Endothelial cell of umbilical vein (primary cell): ENCODE measurements at regions not wholly inside any gene's neighbourhood (a gene's known extent, or its start where the extent isn't known, plus 50 kb on each side); places are given as distances from the start of the nearest gene placed in this dataset.

ENCODE experiments used
- BruUV-seq: library from RNA; stranded (reverse); fragments of 400-500 nt; replicated peaks from 2 replicates; lab custom pipeline; 2021; lab: Mats Ljungman, UMichigan
- CTCF ChIA-PET: fragments of 300-600, 350-600 bp; sonication (Branson Sonifier 250); formaldehyde crosslinking; loops from one replicate; lab custom pipeline; 2021; ENCODE audit warnings: antibody characterized with exemption, inconsistent platforms; lab: Charles Lee
- POLR2A ChIA-PET: fragments of 300-600, 350-600 bp; sonication (Branson Sonifier 250); formaldehyde crosslinking; loops from one replicate; lab custom pipeline; 2021; ENCODE audit warnings: antibody characterized with exemption, inconsistent platforms; lab: Charles Lee
- DNase-seq: peaks from one replicate; pipeline ENCODE4 v3.0.0-alpha.2; 2011; ENCODE audit warnings: low read depth, low spot score
- FAIRE-seq: peaks from 2 replicates; lab custom pipeline; 2011; peaks lifted over from hg19 to GRCh38; lab: Jason Lieb, UNC
- H2AFZ ChIP-seq: 2 replicates; pipeline ENCODE4 v1.6.0; 2012; ENCODE audit warnings: low read depth, low read length, control low read depth, inconsistent platforms
- H3K27ac ChIP-seq: 2 replicates; pipeline ENCODE4 v1.5.1; 2011; ENCODE audit warnings: low read depth, mild to moderate bottlenecking, control low read depth, low read length, moderate library complexity; ENCODE audit not compliant: insufficient read depth
- H3K27me3 ChIP-seq, 2 experiments: 2 replicates each; pipeline versions ENCODE4 v1.6.0 to v1.6.1; 2011; ENCODE audit warnings: low read length in 2 of 2, mixed read lengths in 1 of 2; ENCODE audit not compliant: control insufficient read depth in 2 of 2, insufficient read depth in 2 of 2
- H3K36me3 ChIP-seq, 2 experiments: 2 replicates in 1 of 2; 3 replicates in 1 of 2; pipeline ENCODE4 v1.5.1; 2011; ENCODE audit warnings: low read length in 2 of 2, mild to moderate bottlenecking in 1 of 2, moderate library complexity in 1 of 2; ENCODE audit not compliant: control insufficient read depth in 2 of 2, insufficient read depth in 2 of 2; ENCODE audit errors: extremely low read depth in 1 of 2
- H3K4me1 ChIP-seq: 3 replicates; pipeline ENCODE4 v1.5.1; 2011; ENCODE audit warnings: mild to moderate bottlenecking, low read length; ENCODE audit not compliant: control insufficient read depth, insufficient read depth; ENCODE audit errors: extremely low read depth
- H3K4me2 ChIP-seq: 2 replicates; pipeline ENCODE4 v1.6.1; 2011; ENCODE audit warnings: low read length, control low read depth, mixed read lengths; ENCODE audit not compliant: insufficient read depth
- H3K4me3 ChIP-seq, 3 experiments: fragments of 200-600 bp in 1 of 3; sonication (generic), shearing (Covaris generic) in 1 of 3; replicated peaks in 1 of 3; 2 replicates each; pipeline ENCODE4 v1.5.1; 2011 to 2016; ENCODE audit warnings: control low read depth in 3 of 3, low read length in 3 of 3, mild to moderate bottlenecking in 2 of 3, inconsistent platforms in 1 of 3, low read depth in 1 of 3, moderate library complexity in 1 of 3; ENCODE audit not compliant: insufficient read depth in 1 of 3
- H3K79me2 ChIP-seq: 2 replicates; pipeline ENCODE4 v1.6.0; 2012; ENCODE audit warnings: low read length, inconsistent platforms; ENCODE audit not compliant: control insufficient read depth, insufficient read depth
- H3K9ac ChIP-seq: replicated peaks from 2 replicates; pipeline ENCODE3; 2011; ENCODE audit warnings: low read length, control low read depth; ENCODE audit not compliant: insufficient read depth; ENCODE audit errors: extremely low read depth
- H3K9me1 ChIP-seq: replicated peaks from 3 replicates; pipeline ENCODE4 v1.6.0; 2011; ENCODE audit warnings: mild to moderate bottlenecking, low read length; ENCODE audit not compliant: control insufficient read depth, insufficient read depth; ENCODE audit errors: extremely low read depth
- H3K9me3 ChIP-seq: replicated peaks from 2 replicates; pipeline ENCODE4 v1.5.1; 2012; ENCODE audit warnings: low read length, inconsistent platforms; ENCODE audit not compliant: control insufficient read depth, insufficient read depth
- H4K20me1 ChIP-seq: replicated peaks from 2 replicates; pipeline ENCODE3; 2011; ENCODE audit warnings: mild to moderate bottlenecking, low read length; ENCODE audit not compliant: control insufficient read depth, insufficient read depth; ENCODE audit errors: extremely low read depth
- CTCF ChIP-seq, 2 donors: IDR thresholded peaks; 1 replicate in 1 of 2; 2 replicates in 1 of 2; pipeline ENCODE4 v1.5.1; 2011; ENCODE audit warnings: low read length in 2 of 2, mild to moderate bottlenecking in 2 of 2, moderate library complexity in 2 of 2, control low read depth in 1 of 2, inconsistent platforms in 1 of 2, low read depth in 1 of 2; ENCODE audit not compliant: insufficient read depth in 1 of 2; ENCODE audit errors: extremely low read depth in 1 of 2
- EZH2 ChIP-seq: IDR thresholded peaks from 2 replicates; pipeline ENCODE4 v1.6.1; 2012; ENCODE audit warnings: borderline replicate concordance, low read depth, mild to moderate bottlenecking, moderate library complexity, low read length, inconsistent platforms; ENCODE audit not compliant: severe bottlenecking
- FOS ChIP-seq: IDR thresholded peaks from 2 replicates; pipeline ENCODE4 v1.6.1; 2011; ENCODE audit warnings: mild to moderate bottlenecking, low read length, moderate library complexity, borderline replicate concordance; ENCODE audit not compliant: insufficient read depth
- GATA2 ChIP-seq: IDR thresholded peaks from 2 replicates; pipeline ENCODE4 v1.7.0; 2011; ENCODE audit warnings: low read depth, mild to moderate bottlenecking, moderate library complexity, mixed read lengths, low read length; ENCODE audit not compliant: insufficient read length, insufficient read depth
- JUN ChIP-seq: IDR thresholded peaks from 2 replicates; pipeline ENCODE4 v1.6.1; 2011; ENCODE audit warnings: borderline replicate concordance, low read depth; ENCODE audit not compliant: insufficient read length, insufficient read depth
- MAX ChIP-seq: IDR thresholded peaks from 2 replicates; pipeline ENCODE4 v1.6.1; 2011; ENCODE audit not compliant: insufficient read depth, insufficient read length
- MYC ChIP-seq: IDR thresholded peaks from one replicate; pipeline ENCODE4 v1.6.1; 2011; ENCODE audit warnings: mild to moderate bottlenecking, low read depth, low read length
- POLR2A ChIP-seq: IDR thresholded peaks from 2 replicates; pipeline ENCODE4 v1.6.1; 2012; ENCODE audit warnings: low read depth, mild to moderate bottlenecking, control low read depth, low read length
- POLR2AphosphoS5 ChIP-seq: IDR thresholded peaks from 2 replicates; pipeline ENCODE4 v1.6.1; 2012; ENCODE audit warnings: low read depth, mild to moderate bottlenecking, control low read depth, low read length, moderate library complexity; ENCODE audit not compliant: insufficient read depth
- dilution Hi-C: fragments of 300-500 bp; cut with MboI; formaldehyde crosslinking; loops from one replicate; pipeline ENCODE4 v1.15.0; 2019; ENCODE audit warnings: low sequenced_read_pairs; ENCODE audit not compliant: extremely low pct_ligation_motif_present
- intact Hi-C: fragments of 100-400 bp; cut with micrococcal nuclease; formaldehyde crosslinking; loops from one replicate; pipeline ENCODE4 v1.10.0; 2022

GRCh38 chr18:31232775-31233424 lies 70.2 kb upstream of the DSC1 start:
- no peak overlapping the region for H3K9ac ChIP-seq
- DNase-seq (no peak), FAIRE-seq (no peak)
- dilution Hi-C loops (no loop called here), intact Hi-C loops (no loop called here)
- no peaks in the 10 kb centered on the region for H3K79me2 ChIP-seq
- no peaks in the 10 kb centered on the region for H3K36me3 ChIP-seq
- no peak overlapping the region for H3K4me2 ChIP-seq
- no peaks in the 10 kb centered on the region for H4K20me1 ChIP-seq
- no peak overlapping the region for H2AFZ ChIP-seq
- ChIA-PET POLR2A (no interaction called here), CTCF (no interaction called here)
- H3K4me3 ChIP-seq = no peak overlapping the region
- BruUV-seq = no TSS peak
- H3K27ac ChIP-seq = no peak overlapping the region
- TF ChIP-seq JUN (no peak), MAX (no peak), GATA2 (no peak), POLR2AphosphoS5 (no peak), EZH2 (no peak), MYC (no peak), CTCF (IDR thresholded peaks at IDR 0.05; ENCODE audit: extremely low read depth in 1 of 2, insufficient read depth in 1 of 2, low read depth in 1 of 2, low read length in 2 of 2) (no peak), FOS (no peak), POLR2A (no peak)
- H3K9me3 ChIP-seq = no peaks in the 10 kb centered on the region
- no peaks in the 10 kb centered on the region for H3K9me1 ChIP-seq
- no peaks in the 10 kb centered on the region for H3K4me1 ChIP-seq
- no peaks in the 10 kb centered on the region for H3K27me3 ChIP-seq
